Stimulated activated naive CD4-positive, alpha-beta T cell treated with Interleukin-2 at 50 U/mL for 16 hours (primary cell): ENCODE measurements at regions not wholly inside any gene's neighbourhood (a gene's known extent, or its start where the extent isn't known, plus 50 kb on each side); places are given as distances from the start of the nearest gene placed in this dataset.

ENCODE experiments used
- DNase-seq: peaks from one replicate; lab custom pipeline; 2025; lab: John Stamatoyannopoulos, UW

GRCh38 chr10:111739125-111739873 is 444.3 kb downstream of the GPAM start:
- DNase-seq, result no peak

DNA sequence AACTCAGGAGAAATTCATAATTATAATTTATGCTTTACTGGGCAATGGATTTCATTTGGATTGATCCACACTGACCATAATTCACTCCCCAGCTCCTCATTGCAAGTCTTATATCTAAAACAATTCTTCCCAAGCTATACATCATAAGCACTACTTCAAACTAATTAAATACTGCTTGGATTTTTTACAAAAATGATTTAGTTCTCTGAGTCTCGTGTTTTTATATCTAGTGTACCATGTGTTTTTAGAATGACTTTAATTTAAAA is 443.8 kb downstream of the GPAM start:
- DNase-seq, result no peak

DNA sequence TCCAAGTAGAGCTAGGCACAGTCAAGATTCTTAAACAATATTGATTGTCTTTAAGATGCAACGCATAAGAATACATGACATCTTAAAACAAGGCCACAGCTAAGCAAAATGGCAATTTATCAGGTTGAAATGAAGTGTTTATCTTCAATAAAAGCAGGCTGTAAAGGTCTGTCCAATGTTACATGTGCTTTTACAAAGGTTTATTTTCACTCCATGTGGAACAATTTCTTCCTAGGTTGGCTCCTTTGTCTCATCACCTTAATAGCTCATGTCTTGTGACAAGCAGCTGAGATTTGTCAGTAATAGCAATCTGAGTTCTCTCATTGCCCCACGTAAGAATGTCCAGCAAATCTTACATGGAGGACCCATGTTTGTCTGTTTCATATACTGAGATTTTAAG is 437.6 kb downstream of the GPAM start:
- DNase-seq, result no peak

DNA sequence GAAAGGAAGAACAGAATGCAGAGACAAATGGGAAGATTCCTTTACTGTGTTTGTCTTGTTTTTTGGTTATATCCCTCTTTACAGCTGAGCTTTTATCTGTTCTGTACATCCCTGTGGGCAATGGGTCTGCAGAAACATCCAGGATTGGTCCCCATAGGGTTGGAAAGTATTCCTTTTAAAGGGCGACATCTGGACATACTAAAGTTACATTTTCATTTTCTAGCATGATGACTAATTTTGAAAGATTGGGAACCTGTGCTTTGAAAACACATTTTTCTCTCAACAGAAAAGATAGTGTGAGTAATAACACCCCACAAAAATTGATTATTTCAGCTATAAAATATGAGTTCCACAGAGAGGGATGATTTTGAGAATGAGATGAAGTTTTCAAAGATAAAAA is 435.8 kb downstream of the GPAM start:
- no peak for DNase-seq

DNA sequence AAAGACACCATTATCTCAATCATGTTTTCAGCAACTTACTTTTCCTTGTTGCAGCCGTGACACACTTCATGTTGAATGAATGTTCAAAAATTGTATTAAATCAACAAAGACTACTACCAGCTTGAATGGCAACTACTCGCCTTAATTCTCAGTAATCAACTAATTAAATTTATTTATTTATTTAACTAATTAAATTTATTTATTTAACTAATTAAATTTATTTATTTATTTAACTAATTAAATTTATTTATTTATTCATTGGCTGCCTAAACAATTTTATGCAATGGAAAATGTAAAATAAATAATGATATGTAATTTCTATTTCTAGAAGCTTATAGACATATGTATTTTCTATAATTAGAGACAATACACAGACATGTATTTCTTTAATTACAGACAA is 435.4 kb downstream of the GPAM start:
- no peak for DNase-seq

DNA sequence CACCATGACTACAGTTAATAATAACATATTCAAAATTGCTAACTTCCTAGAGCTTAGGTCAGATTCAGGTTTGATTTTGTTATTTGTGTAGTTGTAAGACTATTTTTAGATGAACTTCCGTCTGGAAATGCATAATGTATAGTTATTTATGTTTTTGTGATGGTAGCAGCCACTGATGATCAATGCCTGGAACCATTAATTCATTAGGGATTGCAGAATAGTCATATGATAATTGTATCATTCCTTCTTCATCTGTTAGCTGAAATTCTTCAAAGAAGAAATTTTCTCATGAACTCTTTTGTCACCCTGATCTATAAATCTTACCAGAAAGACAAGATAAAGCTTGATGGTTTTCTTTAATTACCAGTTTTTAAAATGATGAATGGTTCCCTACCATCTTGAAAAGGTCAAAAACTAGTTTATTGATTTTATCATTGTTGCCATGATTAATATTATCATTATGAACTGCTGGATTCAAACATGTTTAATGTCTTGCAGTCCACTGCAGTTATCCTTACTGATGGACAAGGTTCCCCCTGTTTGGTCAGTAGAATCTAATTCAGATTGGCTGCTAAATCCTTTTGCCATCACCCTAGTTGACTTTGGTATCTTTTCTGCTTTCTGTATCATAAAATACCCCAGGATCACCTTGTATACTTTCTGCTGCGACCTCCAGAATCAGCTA is 433.3 kb downstream of the GPAM start:
- DNase-seq, result no peak

DNA sequence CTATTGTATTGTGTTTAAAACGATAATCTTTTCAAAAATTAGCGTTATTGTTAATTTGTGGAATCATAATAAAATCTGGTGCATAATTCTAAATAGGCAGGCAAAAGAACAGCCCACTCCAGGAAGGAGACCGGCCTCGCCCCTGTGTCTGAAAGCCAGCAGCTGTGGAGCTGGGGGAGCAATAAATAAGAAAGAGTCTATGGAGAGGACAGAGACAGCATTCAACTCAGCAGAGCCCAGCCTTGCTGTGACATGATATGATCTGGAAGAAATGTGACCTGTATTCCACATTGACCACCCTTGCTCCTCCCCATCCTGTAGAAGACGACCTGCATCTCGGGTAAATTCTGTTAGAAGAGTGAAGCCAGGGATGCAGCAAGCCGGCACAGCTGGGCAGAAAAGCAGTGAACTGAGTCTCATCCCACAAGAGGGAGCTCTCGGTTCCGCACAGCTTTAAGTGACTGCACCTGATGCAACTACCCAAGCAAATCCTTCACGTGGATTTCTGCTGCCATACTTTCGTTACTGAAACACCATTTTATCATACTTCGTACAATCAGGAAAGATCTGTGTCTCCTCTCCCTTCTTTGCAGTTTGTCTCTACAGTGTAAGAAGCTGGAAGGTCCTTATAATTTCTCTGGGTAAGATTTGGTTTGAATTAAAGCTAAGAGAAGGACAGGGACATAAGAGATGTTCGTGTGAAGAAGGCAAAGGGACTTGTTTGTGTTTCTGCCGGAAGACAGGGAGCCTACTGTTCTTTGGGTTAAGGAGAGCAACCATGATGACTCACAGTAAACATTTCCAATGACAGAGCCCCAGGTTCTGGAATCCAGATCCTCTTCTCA is 427.1 kb downstream of the GPAM start:
- no peak for DNase-seq

GRCh38 chr10:111758593-111758992 is 425.0 kb downstream of the GPAM start:
- no peak for DNase-seq

DNA sequence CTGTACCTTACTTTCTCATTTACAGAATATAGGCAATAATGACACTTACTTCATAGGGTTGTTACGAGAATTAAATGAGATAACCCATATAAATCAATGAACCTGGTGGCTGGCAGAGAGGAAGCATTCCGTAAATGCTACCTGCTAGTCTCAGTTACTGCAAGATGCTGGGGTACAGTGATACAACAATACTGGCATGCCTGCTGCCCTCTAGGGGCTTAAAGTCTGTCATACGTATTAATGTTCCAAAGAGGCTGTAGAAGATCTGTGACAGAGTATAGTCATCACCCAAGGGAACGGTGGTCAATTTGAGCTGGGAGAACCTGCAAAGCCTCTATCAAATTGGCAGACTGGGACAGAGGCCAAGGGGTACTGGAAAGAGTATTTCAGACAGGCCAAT is 421.5 kb downstream of the GPAM start:
- no peak for DNase-seq

- DNase-seq, result no peak
These were observed 418.3 kb downstream of the GPAM start for GRCh38 chr10:111765216-111765615.

GRCh38 chr10:111766464-111766863 is 417.1 kb downstream of the GPAM start:
- DNase-seq, result no peak

DNA sequence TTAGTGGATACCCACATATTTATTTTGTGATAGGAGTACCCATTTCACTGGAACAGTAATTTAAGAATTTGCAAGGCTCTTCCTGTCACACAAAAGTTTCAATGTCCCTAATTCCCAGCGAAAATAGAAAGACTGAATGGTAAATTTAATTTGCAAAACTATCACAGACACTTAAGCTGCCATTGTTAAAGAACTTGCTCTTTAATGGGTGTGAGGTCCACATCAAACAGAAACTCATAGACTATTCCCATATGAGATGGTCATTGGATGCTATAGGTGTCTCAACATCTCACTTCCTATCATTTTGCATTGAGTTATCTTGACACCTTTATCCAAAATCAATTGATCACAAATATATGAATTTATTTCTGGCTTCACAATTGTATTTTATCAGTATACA is 415.9 kb downstream of the GPAM start:
- DNase-seq, result no peak

- DNase-seq, result no peak
These were observed 409.6 kb downstream of the GPAM start for GRCh38 chr10:111773950-111774349.

DNA sequence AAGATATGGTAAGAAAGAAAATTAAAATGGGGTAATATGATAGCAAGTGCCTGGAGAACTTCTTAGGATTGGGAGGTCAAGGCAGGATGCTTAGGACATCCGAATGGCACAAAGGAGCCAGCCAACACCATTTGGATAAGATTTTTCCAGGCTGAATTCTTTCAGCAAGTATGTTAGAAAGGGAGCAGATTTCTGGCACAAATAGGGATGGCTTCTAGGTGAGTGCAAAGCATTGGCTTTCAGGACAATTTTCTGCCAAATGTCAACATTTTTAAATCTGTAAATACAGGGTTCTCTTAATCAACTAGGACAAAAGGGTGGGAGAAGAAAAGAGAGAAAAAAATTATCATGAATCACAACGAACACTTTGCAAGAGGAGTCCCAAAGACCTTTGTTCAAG is 409.1 kb downstream of the GPAM start:
- no peak for DNase-seq

DNA sequence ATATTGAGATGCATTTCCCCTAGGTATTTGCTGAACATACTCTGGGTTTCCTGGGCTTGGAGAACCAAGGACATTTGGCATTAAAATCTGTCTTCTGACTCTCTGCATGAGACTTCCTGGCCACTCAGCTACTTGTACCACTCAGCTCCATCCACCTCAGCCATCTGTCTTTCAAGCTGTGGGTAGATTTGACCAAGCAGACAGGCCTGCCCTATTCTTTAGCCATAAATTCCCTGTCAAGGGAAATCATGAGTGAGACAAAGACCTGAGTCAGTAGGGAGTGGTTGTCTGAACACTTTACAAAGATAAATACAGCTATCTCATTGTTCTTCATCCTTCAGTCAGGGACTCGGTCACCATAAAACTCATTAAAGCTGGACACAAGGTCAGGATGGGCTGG is 399.1 kb downstream of the GPAM start:
- DNase-seq, result no peak

DNA sequence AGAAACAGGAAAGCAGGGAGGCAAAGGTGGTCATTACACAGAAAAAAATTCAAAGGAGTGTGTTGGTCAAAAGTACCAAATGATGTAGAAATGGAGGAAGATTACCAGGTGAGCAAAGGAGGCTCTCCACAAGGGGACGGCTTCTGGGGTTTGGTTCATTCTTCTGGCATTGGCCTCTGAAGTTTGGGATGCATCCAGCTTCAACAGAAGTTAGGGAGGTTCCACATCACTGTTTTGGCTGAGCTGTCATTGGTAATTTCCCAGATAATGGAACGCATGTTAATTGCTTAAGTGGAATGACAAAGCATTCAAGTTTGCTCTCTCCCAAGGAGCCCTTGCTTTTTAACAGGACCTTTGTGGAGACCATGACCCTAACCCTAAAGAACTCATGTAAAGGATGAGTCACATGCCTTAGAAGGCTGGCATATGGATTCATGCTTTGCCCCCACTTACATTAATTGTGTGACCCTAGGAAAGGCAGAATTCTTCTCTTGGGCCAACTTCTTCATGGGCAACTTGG is 398.6 kb downstream of the GPAM start:
- no peak for DNase-seq

GRCh38 chr10:111785921-111786320 is 397.6 kb downstream of the GPAM start:
- DNase-seq, result no peak

GRCh38 chr10:111789821-111790220 is 393.7 kb downstream of the GPAM start:
- no peak for DNase-seq

GRCh38 chr10:111801841-111802240 is 381.7 kb downstream of the GPAM start:
- DNase-seq, result no peak

DNA sequence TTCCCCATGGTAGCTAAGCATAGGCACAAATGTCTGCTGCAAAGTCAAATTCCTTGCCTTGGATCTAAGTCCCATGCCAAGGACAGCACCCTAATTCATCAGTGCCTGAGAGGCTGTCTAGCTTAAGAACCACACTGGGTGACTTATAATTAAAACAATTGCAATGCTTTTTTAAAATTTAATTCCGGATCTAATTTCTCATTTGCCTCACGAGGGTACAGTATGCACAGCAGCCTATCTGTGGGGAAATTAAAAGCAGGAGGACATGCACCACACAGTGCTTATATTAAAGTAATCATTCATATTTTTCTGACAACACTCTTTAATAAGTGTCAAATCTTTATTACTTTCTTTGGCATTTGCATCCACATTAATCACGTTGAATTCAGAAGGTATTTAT is 378.8 kb downstream of the GPAM start:
- no peak for DNase-seq

- no peak for DNase-seq
These were observed 372.0 kb downstream of the GPAM start for GRCh38 chr10:111811517-111811916.

DNA sequence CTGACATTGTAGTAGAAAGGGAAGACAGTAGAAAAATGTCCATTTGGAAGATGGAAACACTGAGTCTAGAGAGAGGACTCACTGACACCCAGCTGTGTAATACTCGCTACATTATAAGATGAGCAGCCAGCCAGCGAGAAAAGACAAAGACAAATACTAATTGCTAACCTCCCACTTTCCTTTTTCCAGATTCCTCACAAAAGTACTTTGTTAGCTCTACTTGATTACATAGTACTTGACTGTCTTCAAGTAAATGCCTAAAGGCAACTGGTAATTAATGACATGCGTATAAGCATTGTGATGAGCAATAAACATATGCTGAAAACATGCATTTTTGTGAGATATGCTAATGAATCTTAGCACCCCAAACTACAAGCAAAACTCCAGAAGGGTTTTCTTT is 363.1 kb downstream of the GPAM start:
- no peak for DNase-seq

- DNase-seq, result no peak
These were observed 361.7 kb downstream of the GPAM start for GRCh38 chr10:111821871-111822270.
